ENCODE measurements at regions not wholly inside any gene's neighbourhood (a gene's known extent, or its start where the extent isn't known, plus 50 kb on each side); places are given as distances from the start of the nearest gene placed in this dataset.

- TF ChIP-seq CTCF (IDR thresholded peaks at IDR 0.05; ENCODE audit: low read depth, low read length, poor library complexity, severe bottlenecking), result no peak
- TF ChIP-seq EZH2phosphoT487 (IDR thresholded peaks at IDR 0.05; ENCODE audit: borderline replicate concordance, low read length), result no peak
Observed at GRCh38 chr2:215625207-215625606, 189.3 kb upstream of the FN1 start.

Measured in DOHH2 (cell line).